GM19351 (cell line): ENCODE measurements at regions not wholly inside any gene's neighbourhood (a gene's known extent, or its start where the extent isn't known, plus 50 kb on each side); places are given as distances from the start of the nearest gene placed in this dataset.
"Not testable (repeated sequence)": the region's sequence is repeated elsewhere in the genome, so short reads cannot be mapped to it uniquely, and the experiment has no call there.

ENCODE experiments used
- ATAC-seq: cut with Tn5 transposase; IDR thresholded peaks from one replicate; pipeline ENCODE4 v1.9.1; 2021; ENCODE audit warnings: mild to moderate bottlenecking, moderate library complexity; ENCODE audit not compliant: unreplicated experiment

- no peak for ATAC-seq
Measured at GRCh38 chr4:179601671-179602070, 2159.4 kb upstream of the AGA start.

GRCh38 chr4:179605196-179605595 lies 2163.0 kb upstream of the AGA start:
- no peak for ATAC-seq

- ATAC-seq: no peak
Measured at GRCh38 chr4:179607003-179607402, 2164.8 kb upstream of the AGA start.

DNA sequence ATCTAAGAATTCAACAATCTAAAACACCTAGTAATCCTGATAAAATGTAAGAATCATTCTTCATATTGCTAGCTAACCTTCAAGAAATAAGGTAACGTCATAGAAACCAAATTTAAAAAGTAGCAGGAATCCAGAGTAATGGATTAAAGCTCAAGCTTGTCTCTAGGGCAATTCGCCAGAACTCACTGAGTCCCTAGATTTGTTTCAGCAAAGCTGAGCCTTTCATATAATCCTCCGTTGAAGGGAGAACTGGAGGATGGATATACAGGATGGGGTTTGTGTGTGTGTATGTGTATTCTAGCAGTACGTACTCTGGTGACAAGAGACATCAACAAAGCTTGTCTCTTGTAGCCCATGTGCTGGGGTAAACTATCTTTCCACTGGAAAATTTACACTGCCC lies 2173.5 kb upstream of the AGA start:
- ATAC-seq: no peak

GRCh38 chr4:179618966-179619365 lies 2176.7 kb upstream of the AGA start:
- ATAC-seq: no peak

DNA sequence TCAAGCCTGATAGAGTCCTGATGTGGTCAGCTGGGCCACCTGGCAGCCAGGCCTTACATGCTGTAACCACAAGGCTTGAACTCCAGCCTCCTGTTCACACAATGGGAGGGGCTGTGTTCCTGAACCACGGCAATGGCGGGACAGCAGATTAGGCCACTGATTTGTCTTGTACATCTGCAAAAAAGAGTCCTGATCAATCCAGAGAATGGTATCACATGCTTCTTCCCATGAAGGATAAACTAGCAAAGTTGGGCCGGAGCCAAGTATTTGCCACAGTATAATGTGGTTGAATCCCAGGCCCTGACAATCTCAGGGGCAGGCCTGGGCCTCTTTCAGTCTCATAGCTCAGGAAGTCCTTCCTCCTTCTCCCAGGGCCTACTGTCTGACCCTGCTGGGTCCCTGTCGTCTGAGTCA lies 2182.5 kb upstream of the AGA start:
- ATAC-seq: no peak

DNA sequence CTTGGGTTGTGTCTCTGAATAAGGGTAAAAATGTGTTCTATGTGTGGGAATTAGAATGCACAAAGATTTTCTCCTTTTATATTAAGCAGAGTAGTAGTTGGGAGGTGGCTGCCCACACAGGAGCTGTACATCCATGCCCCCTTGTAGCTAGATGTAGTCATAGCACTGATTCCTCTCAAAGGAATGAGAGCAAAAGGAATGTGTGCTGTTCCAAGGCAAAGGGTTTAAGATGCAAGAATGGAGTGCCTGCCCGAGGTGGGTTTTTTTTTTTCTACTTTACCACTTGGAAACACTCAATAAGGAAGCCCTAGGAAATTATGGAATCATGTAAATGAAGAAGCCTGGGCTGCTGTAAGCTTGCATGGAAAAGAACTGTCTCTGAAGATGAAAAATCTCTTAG lies 2183.2 kb upstream of the AGA start:
- no peak for ATAC-seq

DNA sequence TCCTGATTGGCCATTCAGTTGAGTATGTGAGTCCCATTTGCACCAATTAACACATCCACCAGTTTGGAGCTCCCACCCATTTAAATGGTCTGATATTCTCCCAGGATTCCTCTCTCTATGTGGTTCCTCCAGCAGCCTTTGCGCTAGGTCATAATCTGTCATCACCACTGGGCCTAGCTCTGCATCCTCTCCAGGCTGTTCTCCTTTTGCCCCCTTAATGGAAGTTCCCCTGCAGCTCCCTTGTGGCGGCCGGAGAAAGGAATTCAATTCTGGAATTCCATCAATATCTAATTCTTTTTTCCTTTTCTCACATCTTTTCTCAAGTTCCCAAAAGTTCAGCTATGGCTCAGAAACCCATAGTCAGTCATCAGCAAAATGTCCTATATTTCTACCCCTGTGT lies 2184.4 kb upstream of the AGA start:
- ATAC-seq: no peak

DNA sequence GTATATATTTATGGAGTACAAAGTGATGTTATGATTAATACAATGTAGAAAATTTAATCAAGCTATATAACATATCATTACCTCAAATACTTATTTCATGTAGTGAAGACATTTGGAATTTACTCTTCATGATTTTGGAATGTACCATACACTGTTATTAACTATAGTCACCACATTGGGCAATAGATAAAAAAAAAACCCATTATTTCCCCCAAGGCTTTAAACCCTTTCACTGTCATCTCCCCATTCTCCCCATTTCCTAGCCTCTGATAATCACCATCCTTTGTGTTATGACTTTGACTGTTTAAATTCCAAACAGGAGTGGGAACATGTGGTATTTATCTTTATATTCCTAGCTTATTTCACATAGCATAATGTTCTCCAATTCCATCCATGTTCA lies 2189.1 kb upstream of the AGA start:
- ATAC-seq: no peak

- ATAC-seq: no peak
Measured at GRCh38 chr4:179634862-179635261, 2192.6 kb upstream of the AGA start.

DNA sequence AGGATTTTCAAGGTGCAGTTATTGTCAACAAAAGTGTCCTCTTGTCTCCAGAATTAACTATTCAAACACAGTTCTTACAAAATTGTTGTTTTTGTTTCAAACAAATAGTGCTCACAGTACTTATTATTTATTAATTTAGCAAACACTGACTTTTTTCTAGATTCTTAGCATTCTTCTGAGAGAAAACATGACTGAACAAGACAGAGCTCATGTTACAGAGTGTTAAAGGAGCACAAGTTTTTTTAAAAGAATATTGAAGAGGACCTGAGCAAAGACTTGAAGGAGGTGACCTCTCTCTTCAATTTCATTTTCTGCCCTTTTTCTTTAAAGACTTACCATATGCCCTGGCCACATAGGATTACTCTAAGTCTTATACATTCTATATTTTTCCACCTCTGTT lies 2220.3 kb upstream of the AGA start:
- no peak for ATAC-seq

DNA sequence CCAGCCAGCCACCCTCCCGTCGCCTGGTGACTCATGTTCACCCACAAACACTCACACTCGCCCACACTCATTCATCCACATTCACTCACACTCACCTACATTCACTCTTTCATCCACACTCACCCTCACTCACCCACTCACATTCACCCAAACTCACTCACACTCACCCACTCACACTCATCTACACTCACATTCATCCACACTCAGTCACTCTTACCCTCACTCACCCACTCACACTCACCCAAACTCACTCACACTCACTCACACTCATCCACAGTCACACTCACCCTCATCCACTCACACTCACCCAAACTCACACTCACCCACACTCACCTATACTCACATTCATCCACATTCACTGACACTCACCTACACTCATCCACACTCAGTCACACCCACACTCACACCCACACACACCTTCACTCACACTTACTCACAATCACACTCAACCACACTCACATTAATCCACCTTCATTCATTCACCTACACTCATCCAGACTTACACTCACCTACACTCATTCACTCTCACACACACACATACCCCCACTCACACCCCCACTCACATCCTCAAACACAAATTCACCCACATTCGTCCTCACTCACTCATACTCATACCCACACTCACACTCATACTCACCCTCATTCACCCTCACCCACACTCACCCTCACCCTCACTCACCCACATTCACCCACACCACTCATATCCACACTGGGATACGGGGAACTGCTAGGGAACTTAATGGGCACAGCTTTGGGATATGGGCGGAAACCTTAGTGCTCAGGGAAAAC lies 2221.6 kb upstream of the AGA start:
- no peak for ATAC-seq

DNA sequence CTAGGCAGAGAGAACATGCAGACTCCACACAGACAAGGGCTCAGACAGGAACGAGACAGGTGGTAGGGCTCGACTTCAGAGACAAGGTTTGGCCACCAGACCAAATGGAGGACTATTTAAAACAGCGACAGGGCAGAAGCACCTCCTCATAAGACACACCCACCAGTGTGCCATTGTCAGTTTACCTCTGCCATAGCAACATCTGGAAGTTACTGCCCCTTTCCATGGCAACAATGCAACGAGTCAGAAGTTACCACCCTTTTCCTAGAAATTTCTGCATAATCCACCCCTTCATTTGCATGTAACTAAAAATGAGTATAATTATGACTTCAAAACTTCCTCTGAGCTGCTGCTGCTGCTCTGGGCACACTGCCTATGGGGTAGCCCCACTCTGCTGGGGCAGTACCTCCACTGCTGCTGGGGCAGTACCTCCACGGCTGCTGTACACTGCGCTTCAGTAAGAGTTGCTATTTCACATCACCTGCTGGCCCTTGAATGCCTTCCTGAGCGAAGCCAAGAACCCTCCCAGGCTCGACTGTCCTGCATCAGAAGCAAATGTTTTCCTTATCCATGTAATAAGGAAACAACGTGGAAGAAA lies 2222.3 kb upstream of the AGA start:
- ATAC-seq: no peak

DNA sequence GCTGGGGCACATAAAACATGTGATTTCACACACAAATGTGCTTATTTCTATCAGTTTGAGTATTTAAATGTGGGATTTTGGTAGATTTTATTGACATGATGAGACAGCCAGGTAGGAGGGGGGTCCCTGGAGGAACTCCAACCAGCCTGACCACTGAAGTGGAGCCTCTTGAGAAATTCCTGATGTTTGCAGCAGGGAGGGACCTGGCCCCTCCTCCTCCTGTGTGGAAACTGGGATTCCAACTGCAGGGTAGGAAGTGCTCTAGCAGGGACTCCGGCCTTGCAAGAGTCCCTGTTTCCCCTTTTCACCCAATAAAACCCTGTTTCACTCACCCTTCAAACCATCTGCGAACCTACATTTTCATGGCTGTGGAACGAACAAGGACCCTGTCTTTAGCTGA lies 2224.0 kb upstream of the AGA start:
- ATAC-seq: no peak

DNA sequence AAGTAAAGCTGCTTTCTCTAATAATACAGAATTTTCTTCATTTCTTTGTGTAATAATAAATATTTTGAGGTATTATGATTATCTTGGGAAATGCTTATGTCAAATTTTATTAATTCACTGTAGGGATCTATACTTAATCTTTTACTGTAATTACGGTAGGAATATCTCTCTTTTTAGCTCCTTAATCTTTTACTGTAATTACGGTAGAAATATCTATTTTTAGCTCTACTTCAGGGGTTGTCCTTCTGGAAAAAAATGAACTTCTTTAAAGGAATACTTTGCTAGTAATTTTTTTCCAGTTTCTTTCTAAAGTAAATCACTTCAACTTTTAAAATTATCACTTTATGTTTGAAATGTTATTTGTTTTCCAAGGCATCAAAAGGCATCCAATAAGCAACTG lies 2229.4 kb upstream of the AGA start:
- ATAC-seq: no peak

DNA sequence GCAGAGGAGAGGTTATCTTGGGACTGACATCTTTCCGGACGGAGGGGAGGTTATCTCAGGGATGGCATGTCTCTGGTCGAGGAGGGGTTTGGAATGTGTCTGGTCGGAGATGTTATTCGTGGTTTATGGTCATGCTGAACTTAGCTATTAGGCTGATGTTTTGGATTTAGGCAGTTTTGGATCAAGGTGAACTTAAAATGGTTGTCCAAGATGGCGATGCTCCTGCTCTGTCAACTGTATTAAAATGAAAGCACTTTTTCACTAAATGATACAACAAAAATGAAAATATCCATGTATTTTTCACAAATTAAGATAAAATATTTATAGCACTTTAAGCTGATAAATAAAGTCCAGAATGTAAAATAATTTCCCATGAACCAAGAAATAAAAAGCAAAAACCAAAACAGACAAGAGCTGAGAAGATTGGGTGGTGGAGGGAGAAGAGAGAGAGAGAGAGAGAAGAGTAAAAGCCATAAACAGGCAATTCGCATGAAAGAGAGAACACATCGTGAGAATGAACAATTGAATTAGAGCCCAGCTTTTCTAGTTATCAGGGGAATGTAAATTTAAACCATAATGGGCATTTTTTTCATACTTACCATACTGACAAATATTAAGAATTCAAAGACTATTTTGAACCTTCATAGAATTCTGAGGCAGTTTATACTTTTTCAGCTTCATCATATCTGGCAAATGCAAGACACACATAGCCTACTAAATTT lies 2236.0 kb upstream of the AGA start:
- ATAC-seq: no peak

GRCh38 chr4:179683661-179684060 lies 2241.4 kb upstream of the AGA start:
- ATAC-seq: not testable (repeated sequence)

GRCh38 chr4:179692222-179692621 lies 2250.0 kb upstream of the AGA start:
- no peak for ATAC-seq

- no peak for ATAC-seq
Measured at GRCh38 chr4:179695175-179695574, 2252.9 kb upstream of the AGA start.

- no peak for ATAC-seq
Measured at GRCh38 chr4:179698321-179698720, 2256.1 kb upstream of the AGA start.

- ATAC-seq: no peak
Measured at GRCh38 chr4:179709961-179710624, 2267.9 kb upstream of the AGA start.
